Activated T-cell treated with anti-CD3 and anti-CD28 coated beads for 4 hours (primary cell): ENCODE measurements at regions not wholly inside any gene's neighbourhood (a gene's known extent, or its start where the extent isn't known, plus 50 kb on each side); places are given as distances from the start of the nearest gene placed in this dataset.

Experiments
- DNase-seq: peaks from one replicate; pipeline ENCODE4 v3.0.0-alpha.2; 2020

DNA sequence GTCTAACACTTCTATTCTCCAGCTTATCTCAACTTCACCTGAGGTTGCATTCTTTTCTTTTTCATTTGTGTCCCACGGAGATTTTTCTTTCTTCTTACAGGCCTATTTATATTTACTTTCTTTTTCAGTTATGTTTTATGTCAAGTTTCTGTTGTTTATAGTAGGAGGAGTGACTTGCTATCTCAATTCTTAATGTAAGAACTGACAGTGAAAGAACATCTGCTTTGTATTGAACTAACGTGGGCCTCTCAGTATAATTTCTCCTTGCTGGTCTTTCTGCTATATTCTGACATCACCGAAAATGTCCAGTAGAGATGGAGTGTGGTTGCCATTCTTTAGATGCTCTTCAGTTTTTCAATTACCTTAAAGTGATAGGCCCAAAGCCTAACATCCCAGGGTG, 521.7 kb downstream of the EPM2A start:
- no peak for DNase-seq

DNA sequence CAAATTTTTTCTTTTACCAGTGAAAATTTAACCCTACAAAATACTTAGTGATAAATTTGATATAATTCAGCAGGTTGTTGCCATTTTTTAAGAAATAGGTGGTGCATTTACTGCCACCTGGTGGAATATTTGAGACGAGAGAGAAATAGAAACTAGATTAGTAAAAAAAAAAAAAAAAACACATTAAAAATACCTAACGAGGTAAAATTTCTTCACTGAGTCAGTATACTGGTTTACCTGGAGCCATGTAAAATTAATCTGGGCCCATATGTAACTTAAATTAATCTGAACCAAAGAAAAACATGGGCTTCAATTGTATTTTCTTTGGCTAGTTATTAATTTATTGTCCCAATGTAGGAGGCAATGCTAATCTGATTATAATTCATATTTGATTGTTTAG, 520.8 kb downstream of the EPM2A start:
- DNase-seq: no peak

DNA sequence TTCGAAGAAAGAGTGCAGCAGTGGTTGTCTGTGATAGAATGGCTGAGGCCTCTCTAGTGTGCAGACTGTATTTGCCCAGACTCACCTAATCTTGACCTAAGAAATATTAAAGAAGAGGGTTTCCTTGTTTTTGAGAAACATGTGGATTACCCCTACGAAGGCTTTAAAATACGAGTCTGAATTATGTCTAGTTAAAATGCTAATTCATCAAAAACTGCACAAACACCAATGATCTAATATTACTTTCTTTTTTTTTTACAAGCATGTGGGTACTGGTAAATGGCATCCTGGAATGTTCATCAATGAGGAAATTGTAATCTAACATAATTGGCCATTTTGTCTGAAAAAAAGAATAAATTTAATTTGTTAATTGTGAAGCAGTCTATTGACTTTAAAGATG, 510.9 kb downstream of the EPM2A start:
- DNase-seq: no peak

DNA sequence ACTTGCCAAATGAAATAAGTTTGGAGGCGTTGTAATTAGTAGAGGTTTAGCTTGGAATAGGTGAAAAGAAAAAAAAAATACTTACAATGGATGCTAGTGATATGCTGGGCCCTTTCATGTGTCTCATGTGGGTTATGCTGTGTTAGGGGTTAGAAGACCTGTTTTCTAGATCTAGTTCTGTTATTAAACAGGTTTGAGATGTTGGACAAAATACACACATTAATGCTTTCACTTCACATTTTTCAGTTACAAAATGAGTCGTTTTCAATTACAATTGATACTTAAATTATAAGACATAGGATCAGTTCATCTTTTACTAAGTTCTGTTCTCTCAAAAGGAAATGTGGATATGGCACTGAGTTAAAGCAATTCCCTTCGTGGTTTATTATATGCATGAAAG, 509.8 kb downstream of the EPM2A start:
- no peak for DNase-seq

DNA sequence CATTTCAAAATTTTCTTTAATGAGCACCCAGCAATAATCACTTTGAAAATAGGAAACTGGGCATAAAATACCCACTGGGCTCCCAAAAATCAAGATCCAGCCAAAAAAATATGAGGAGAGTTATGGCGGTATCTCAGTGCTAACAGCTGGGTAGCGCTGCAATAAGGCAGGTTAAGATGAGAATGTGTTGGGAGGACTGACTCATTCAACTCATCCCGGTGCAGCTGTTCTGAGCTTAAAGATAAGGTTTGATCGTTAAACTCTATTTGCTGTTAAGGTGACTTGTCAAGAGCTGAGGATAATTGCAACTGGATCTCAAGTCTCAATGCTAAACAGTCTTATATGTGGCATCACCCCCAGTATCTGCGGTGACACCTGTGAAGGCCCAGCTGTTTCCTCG, 507.7 kb downstream of the EPM2A start:
- no peak for DNase-seq

DNA sequence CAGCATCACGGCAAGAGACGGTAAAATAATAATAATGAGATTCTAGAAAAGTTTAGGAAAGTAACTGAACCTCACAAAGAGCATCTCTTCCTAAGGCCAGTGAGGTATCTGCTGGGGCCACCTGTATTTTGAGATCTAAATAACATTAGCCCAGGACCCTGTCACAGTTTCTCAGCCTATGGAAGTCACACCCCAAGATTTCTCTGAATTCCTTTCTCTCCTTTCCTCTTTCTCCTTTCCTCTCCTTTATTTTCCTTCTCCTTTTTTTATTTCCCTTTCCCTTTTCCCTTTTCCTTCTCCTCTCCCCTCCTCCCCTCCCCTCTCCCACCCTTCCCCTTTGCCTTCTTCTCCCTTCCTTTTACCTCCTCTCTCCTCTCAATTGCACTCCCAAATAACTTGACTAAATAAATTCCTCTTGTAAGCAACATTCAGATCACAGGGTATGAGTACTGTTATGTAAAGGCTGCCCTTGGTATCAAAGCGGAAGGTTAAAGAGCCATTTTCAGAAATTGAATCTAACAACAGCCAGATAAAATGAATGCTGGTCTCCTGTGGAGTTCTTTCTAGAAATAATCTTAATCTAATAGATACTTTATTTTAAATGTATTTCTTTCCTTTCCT, 506.2 kb downstream of the EPM2A start:
- no peak for DNase-seq

DNA sequence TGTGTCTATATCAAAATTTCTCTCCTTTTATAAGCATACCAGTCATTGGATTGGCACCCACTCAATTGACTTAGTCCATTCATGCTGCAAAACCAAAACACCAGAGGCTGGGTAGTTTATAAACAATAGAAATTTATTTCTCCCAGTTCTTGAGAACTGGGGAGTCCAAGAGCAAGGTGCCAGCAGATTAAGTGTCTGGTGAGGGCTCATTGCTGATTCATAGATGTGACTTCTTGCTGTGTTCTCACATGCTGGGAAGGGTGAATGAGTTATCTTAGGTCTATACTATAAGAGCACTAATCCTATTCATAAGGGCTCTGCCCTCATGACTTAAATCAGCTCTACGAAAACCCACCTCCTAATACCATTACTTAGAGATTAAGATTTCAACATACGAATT, 501.4 kb downstream of the EPM2A start:
- no peak for DNase-seq

DNA sequence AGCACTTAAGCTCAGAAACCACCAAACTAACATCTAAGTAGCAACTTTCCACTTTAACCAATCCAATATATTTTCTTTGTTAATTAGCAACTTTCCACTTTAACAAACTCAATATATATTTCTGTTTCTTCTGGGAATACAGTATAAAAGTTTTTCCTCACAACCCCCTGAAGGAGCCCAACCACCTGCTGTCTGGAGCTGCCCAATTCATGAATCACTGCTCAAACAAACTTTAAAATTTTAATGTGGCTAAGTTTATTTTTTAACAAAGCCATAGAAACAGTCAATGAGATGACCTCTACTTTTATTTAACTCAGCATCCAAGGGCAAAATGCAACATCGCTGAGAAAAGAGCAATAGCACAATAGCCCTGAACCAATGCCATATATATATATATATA, 500.1 kb downstream of the EPM2A start:
- no peak for DNase-seq

DNA sequence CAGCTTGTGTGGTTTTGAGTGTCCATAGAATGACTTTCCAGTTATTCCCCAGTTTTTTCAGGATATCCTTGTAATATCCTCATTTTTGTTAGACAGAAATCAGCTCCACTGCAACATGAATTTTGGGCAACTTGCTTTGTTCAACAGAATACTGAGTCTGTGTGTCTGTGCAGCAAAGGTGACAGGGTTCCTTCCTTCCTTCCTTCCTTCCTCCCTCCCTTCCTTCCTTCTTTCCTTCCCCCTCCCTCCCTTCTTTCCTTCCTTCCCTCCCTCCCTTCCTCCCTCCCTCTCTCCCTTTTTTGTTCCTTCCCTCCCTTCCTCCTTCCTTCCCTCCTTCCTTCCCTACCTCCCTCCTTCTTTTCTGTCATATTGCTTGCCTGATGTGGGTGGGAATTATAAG, 496.5 kb downstream of the EPM2A start:
- DNase-seq: no peak

DNA sequence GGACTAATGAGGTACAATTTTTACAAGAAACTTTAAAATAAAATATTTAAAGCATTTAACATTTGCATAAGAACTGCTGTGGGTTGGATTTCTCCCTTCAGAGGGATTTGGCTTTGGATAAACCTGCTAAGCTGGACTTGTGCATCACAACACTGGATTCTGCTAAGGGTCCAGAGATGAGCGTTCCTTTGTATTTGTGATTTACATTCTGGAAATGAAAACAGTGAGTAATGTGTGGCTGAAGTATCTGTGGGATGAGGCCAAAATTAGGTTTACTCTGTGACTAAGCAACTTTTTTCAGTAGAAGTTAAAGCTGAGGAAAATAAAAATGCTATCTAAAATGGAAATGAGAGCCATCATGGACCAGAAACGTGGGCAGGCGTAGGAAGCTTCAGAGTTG, 494.3 kb downstream of the EPM2A start:
- no peak for DNase-seq

DNA sequence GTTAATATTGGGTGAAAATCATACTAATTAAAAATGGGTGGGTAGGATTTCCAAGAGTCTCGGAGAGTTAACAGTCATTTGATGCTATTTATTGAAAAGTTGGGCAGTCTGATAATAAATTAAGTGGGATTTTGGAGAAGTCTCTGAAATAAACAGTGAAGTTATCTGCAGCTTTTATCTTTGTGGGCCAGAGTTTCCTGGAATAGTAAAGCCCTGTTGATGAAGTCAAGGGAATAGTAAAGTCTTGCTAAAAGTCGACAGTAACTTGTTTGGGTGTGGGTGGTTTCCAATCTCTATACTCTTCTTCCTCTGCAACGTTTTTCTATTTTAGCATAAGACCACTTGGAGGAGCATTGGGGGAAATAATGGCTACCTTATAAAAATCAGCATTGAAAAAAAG, 493.6 kb downstream of the EPM2A start:
- DNase-seq: no peak

DNA sequence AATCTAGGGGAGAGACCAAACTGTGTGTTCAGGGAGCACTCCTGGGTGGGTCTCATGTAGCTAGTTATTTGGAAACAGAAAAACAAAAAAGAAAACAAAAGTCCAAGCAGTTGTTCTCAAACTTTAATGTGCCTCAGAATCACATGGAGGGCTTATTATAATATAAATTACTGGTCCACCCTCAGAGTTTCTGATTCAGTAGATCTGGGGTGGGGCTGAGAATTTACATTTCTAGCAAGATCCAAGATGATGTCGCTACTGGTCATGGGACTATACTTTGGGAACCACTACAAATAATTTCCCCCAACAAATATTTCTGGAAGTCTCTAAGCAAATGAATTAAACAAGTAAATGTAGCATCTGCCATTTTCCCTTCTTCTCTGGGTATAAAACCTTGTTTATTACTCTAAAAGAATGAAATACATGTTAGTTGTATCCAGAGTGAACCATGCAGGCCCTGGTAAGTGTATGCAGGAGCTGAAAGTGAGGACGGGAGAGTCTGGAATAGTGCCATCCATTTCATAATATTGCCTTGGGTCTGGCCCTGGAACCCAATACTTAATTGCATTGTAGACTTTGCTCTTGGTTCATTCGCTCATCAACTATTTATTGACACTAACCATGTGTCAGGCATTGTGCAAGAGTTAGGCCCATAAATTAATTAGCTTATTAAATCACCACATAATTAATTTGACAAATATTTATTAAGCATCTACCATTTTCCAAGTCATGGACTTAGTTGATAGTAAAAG, 490.8 kb downstream of the EPM2A start:
- DNase-seq: no peak

DNA sequence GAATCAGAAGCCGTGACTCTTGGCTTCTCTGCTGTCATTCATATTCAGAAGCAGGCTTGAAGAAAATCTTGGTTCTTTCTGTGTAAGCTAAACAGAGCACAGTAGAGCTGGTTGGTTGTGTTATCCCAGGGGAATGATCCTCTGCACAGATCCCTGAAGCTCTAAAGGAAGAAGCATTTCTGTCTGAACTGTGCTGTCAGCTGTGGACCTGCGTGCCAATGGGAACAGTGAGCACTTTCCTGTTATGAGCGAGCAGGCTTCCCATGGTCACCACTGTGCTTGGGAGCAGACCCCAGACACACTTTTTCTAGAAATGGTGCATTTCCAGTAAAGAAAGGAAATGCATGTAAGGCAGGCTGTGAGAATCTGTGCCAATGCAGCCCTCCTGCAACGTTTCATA, 490.2 kb downstream of the EPM2A start:
- no peak for DNase-seq

DNA sequence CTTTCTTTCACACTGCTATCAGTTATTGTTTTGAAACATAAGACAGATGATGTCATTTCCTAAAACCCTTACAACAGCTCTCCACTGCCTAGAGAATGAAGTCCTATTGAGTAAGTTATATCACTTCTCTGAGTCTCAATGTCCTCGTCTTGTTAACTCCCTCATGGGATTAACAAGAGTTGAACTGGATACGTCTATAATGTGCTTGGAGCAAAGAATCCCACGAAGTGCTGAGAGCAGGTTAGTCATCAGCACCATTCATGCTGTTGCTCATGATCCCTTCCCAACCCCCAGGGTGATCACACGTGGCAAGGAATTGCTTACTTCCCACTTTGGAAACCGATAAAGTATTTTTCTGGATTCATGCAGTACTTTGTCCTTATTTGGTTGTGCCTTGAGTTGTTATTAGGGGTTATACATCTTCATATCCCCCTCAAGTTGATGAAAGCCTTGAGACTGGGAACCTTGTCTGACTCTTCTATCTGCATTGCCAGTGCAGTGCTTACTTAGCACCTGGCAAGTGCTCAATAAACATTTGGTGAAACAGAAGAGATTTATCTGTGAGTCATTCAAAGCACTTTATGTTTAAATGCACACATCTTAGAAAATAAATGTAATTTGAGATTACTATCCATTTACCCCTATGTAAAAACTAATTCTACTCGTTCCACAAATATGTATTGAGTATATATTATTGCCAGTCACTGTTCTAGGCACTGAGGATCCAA, 487.5 kb downstream of the EPM2A start:
- no peak for DNase-seq

DNA sequence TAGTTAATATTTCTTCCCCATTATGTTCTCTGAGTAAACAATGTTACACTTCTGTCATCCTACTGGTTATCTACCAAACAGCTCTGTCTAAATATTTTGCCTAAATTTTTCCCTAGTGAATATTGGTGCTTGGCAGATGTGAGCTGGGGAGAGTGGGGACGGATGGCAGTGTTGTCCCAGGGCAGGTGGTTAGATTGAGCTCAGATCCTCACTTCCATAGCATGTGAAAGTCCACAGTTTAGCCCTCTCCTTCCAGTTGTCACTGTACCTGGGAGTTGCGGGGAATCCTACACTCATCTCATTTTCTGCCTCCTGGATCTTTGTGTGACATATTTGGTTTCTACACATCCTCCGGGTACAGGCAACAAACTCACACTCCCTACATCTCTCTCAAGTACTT, 484.9 kb downstream of the EPM2A start:
- no peak for DNase-seq

DNA sequence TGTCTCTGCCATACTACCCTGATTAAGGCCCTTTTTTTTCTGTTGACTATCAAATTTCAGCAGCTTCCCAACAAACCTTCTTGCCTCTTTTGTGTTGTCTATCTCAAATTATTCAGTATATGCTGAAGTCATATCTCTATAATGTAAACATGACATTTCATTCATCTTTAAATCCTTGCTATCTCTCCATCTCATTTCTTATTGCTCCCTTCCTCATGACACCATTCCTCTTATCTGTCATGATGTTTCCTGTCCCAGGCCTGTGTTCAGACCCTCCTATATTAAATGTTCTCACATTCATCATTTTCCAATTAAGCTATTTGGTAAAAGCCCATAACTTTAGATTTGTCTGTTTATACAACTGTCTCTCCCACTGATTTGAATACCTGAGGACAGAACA, 482.6 kb downstream of the EPM2A start:
- DNase-seq: no peak

DNA sequence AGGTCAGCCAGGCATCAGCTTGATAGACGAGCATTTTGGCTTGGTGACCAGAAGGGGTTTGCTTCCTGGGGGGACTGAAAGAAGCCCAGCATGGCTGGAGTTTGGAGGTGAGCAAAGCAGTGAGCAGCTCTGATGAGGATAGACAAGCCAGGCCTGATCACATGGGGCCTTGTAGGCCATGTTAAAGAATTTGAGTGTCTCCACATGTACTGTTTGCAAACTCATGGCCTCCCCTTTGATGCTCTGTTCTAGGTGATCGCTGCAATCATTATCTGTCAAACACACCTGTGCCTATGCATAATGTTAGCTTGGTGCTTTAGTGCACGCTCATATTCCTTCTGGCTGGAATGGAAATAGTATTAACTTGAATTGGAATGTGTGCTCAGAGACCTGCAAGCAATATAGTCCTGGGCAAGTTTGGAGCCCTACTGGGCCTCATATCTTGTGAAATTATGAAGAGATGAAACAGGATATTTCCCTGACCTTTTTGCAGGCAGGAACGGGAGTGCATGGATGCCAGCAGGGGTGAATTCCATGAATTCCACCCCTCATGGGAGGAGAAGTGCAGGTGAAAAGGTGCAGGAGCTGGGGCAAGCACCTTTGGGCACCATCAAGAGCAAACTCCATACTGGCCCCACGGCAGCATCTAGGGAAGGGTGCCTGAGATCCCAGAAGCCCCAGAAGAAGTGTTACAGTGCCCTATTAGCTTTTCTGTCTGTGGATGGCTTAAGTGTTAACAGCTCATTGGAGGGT, 480.5 kb downstream of the EPM2A start:
- no peak for DNase-seq

DNA sequence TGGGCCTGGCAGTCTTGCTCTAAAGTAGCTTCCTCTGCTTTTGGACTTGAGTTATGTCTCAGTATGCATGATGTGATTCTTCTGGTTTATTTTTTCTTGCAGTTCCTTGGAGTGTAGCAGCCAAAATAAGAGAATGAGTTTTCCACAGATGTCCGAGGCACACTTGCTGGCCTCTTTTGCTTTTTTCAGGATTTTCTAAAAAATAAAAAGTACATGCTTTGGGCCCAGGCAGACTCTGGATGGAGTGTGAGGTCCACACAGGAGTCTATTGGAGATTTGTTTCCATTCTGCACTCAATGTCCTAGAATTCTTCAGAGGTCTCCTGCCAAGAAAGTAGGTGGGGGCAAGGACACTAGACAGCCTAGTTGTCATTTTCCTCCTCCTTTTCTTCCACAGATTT, 477.6 kb downstream of the EPM2A start:
- no peak for DNase-seq

DNA sequence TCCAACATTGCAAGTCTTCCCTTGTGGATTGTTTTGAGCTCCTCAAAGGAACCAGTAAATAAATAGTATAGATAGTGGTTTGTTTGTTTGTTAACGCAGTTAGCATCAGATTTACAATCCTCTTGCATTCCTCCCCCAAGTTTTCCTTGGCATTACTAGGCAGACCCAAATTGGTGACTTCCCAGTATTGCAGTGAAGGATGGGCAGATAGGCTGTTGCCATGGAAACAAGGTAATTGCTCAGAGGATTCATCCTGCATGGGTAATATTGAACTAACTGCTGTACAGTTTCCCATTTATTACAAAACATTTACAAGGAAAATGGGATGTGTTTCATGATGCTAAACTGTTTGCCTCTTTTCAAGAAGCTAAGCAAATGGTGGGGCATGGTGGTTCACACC, 477.2 kb downstream of the EPM2A start:
- DNase-seq: no peak

DNA sequence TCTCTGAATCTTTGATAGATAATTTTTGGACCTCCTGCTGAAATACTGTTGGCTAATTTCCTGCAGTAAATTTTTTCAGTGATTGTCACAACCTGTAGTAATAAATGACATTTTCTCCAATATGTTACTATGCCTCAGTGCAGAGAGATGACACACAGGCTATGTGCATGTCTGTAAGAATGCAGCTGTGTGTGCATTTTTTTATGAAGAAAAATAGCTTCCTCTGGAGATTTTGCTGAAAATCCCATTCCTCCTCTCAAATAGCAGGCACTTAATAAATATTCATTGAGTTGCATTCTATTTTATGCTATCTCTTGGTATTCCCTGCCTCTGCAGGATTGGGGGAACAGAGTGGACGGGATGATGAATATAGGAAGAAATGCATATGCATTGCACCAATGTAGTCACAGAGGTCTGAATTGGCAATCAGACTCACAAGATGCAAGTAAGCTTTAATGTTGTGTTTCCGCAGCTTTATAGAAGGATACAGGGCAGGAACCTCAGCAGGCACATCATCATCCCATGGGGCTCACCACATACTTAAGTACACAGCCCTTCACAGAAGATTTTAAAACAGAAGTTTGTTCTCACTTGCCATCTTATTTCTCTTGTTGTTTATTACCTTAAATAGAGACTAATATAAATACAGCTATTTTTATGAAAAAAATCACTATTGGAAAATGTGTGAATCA, 474.7 kb downstream of the EPM2A start:
- no peak for DNase-seq

DNA sequence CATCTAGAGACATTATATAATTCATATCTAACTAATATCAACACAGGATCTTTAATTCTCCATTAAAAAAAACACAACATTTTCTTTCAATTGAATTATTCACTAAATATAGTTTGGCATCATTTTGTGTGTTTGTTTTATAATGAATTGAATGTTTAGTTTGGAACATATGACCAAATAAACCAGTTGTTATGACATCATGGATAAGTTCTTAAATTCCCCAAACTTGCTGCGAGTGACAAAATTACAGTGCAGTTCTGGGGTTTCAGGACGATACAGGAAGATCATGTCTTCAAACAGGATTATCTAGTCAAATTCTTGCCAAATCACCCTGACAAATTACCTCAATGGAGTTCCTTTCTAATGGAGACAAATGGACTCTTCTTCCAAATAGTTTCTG, 473.6 kb downstream of the EPM2A start:
- DNase-seq: no peak

DNA sequence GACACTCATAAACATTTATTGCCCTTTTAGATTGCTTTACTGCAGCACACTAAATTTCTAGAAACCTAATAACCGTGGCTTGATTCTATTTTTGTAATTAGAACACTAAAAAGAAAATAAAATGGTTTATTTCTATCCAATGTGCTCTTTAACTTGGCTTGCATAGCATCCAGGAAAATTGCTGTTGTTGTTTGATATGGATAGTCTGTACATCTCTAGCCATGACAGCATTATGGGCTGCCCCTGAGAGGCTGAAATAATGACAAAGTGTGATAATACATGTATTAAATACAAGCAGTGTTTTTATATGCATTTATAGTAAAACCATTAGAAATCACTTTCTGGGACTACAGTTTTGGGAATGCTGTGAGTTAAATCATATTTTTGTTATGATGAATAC, 472.5 kb downstream of the EPM2A start:
- DNase-seq: no peak

DNA sequence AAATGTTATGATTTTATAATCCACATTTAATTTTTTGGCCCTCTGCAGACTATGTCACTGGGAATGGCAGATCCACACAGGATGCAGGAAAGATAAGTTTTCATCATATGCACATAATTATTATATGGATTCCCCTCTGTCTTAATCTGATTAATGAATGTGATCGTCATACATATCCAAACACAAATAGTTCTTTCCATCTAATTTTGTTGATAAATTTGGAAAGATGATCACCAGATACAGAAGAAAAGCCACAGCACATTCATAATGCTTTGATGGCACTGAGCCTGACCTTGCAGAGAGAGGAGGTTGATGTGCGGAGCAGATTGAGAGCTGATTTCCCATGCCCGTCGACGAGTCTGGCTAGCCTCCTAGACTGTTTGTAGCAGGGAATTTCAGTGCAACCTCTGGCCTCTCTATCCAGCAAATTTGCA, 471.5 kb downstream of the EPM2A start:
- DNase-seq: no peak
